Endothelial cell of umbilical vein (primary cell): ENCODE measurements at regions not wholly inside any gene's neighbourhood (a gene's known extent, or its start where the extent isn't known, plus 50 kb on each side); places are given as distances from the start of the nearest gene placed in this dataset.

Source experiments
- BruUV-seq: library from RNA; stranded (reverse); fragments of 400-500 nt; replicated peaks from 2 replicates; lab custom pipeline; 2021; lab: Mats Ljungman, UMichigan
- CTCF ChIA-PET: fragments of 300-600, 350-600 bp; sonication (Branson Sonifier 250); formaldehyde crosslinking; loops from one replicate; lab custom pipeline; 2021; ENCODE audit warnings: antibody characterized with exemption, inconsistent platforms; lab: Charles Lee
- POLR2A ChIA-PET: fragments of 300-600, 350-600 bp; sonication (Branson Sonifier 250); formaldehyde crosslinking; loops from one replicate; lab custom pipeline; 2021; ENCODE audit warnings: antibody characterized with exemption, inconsistent platforms; lab: Charles Lee
- DNase-seq: peaks from one replicate; pipeline ENCODE4 v3.0.0-alpha.2; 2011; ENCODE audit warnings: low read depth, low spot score
- FAIRE-seq: peaks from 2 replicates; lab custom pipeline; 2011; peaks lifted over from hg19 to GRCh38; lab: Jason Lieb, UNC
- H2AFZ ChIP-seq: 2 replicates; pipeline ENCODE4 v1.6.0; 2012; ENCODE audit warnings: low read depth, low read length, control low read depth, inconsistent platforms
- H3K27ac ChIP-seq: 2 replicates; pipeline ENCODE4 v1.5.1; 2011; ENCODE audit warnings: low read depth, mild to moderate bottlenecking, control low read depth, low read length, moderate library complexity; ENCODE audit not compliant: insufficient read depth
- H3K27me3 ChIP-seq, 2 experiments: 2 replicates each; pipeline versions ENCODE4 v1.6.0 to v1.6.1; 2011; ENCODE audit warnings: low read length in 2 of 2, mixed read lengths in 1 of 2; ENCODE audit not compliant: control insufficient read depth in 2 of 2, insufficient read depth in 2 of 2
- H3K36me3 ChIP-seq, 2 experiments: 2 replicates in 1 of 2; 3 replicates in 1 of 2; pipeline ENCODE4 v1.5.1; 2011; ENCODE audit warnings: low read length in 2 of 2, mild to moderate bottlenecking in 1 of 2, moderate library complexity in 1 of 2; ENCODE audit not compliant: control insufficient read depth in 2 of 2, insufficient read depth in 2 of 2; ENCODE audit errors: extremely low read depth in 1 of 2
- H3K4me1 ChIP-seq: 3 replicates; pipeline ENCODE4 v1.5.1; 2011; ENCODE audit warnings: mild to moderate bottlenecking, low read length; ENCODE audit not compliant: control insufficient read depth, insufficient read depth; ENCODE audit errors: extremely low read depth
- H3K4me2 ChIP-seq: 2 replicates; pipeline ENCODE4 v1.6.1; 2011; ENCODE audit warnings: low read length, control low read depth, mixed read lengths; ENCODE audit not compliant: insufficient read depth
- H3K4me3 ChIP-seq, 3 experiments: fragments of 200-600 bp in 1 of 3; sonication (generic), shearing (Covaris generic) in 1 of 3; replicated peaks in 1 of 3; 2 replicates each; pipeline ENCODE4 v1.5.1; 2011 to 2016; ENCODE audit warnings: control low read depth in 3 of 3, low read length in 3 of 3, mild to moderate bottlenecking in 2 of 3, inconsistent platforms in 1 of 3, low read depth in 1 of 3, moderate library complexity in 1 of 3; ENCODE audit not compliant: insufficient read depth in 1 of 3
- H3K79me2 ChIP-seq: 2 replicates; pipeline ENCODE4 v1.6.0; 2012; ENCODE audit warnings: low read length, inconsistent platforms; ENCODE audit not compliant: control insufficient read depth, insufficient read depth
- H3K9ac ChIP-seq: replicated peaks from 2 replicates; pipeline ENCODE3; 2011; ENCODE audit warnings: low read length, control low read depth; ENCODE audit not compliant: insufficient read depth; ENCODE audit errors: extremely low read depth
- H3K9me1 ChIP-seq: replicated peaks from 3 replicates; pipeline ENCODE4 v1.6.0; 2011; ENCODE audit warnings: mild to moderate bottlenecking, low read length; ENCODE audit not compliant: control insufficient read depth, insufficient read depth; ENCODE audit errors: extremely low read depth
- H3K9me3 ChIP-seq: replicated peaks from 2 replicates; pipeline ENCODE4 v1.5.1; 2012; ENCODE audit warnings: low read length, inconsistent platforms; ENCODE audit not compliant: control insufficient read depth, insufficient read depth
- H4K20me1 ChIP-seq: replicated peaks from 2 replicates; pipeline ENCODE3; 2011; ENCODE audit warnings: mild to moderate bottlenecking, low read length; ENCODE audit not compliant: control insufficient read depth, insufficient read depth; ENCODE audit errors: extremely low read depth
- EZH2 ChIP-seq: IDR thresholded peaks from 2 replicates; pipeline ENCODE4 v1.6.1; 2012; ENCODE audit warnings: borderline replicate concordance, low read depth, mild to moderate bottlenecking, moderate library complexity, low read length, inconsistent platforms; ENCODE audit not compliant: severe bottlenecking
- FOS ChIP-seq: IDR thresholded peaks from 2 replicates; pipeline ENCODE4 v1.6.1; 2011; ENCODE audit warnings: mild to moderate bottlenecking, low read length, moderate library complexity, borderline replicate concordance; ENCODE audit not compliant: insufficient read depth
- GATA2 ChIP-seq: IDR thresholded peaks from 2 replicates; pipeline ENCODE4 v1.7.0; 2011; ENCODE audit warnings: low read depth, mild to moderate bottlenecking, moderate library complexity, mixed read lengths, low read length; ENCODE audit not compliant: insufficient read length, insufficient read depth
- JUN ChIP-seq: IDR thresholded peaks from 2 replicates; pipeline ENCODE4 v1.6.1; 2011; ENCODE audit warnings: borderline replicate concordance, low read depth; ENCODE audit not compliant: insufficient read length, insufficient read depth
- MYC ChIP-seq: IDR thresholded peaks from one replicate; pipeline ENCODE4 v1.6.1; 2011; ENCODE audit warnings: mild to moderate bottlenecking, low read depth, low read length
- POLR2A ChIP-seq: IDR thresholded peaks from 2 replicates; pipeline ENCODE4 v1.6.1; 2012; ENCODE audit warnings: low read depth, mild to moderate bottlenecking, control low read depth, low read length
- POLR2AphosphoS5 ChIP-seq: IDR thresholded peaks from 2 replicates; pipeline ENCODE4 v1.6.1; 2012; ENCODE audit warnings: low read depth, mild to moderate bottlenecking, control low read depth, low read length, moderate library complexity; ENCODE audit not compliant: insufficient read depth
- dilution Hi-C: fragments of 300-500 bp; cut with MboI; formaldehyde crosslinking; loops from one replicate; pipeline ENCODE4 v1.15.0; 2019; ENCODE audit warnings: low sequenced_read_pairs; ENCODE audit not compliant: extremely low pct_ligation_motif_present
- intact Hi-C: fragments of 100-400 bp; cut with micrococcal nuclease; formaldehyde crosslinking; loops from one replicate; pipeline ENCODE4 v1.10.0; 2022
- TF ChIP-seq, protein P1 (sequence below), 2 donors: IDR thresholded peaks; 1 replicate in 1 of 2; 2 replicates in 1 of 2; pipeline ENCODE4 v1.5.1; 2011; ENCODE audit warnings: low read length in 2 of 2, mild to moderate bottlenecking in 2 of 2, moderate library complexity in 2 of 2, control low read depth in 1 of 2, inconsistent platforms in 1 of 2, low read depth in 1 of 2; ENCODE audit not compliant: insufficient read depth in 1 of 2; ENCODE audit errors: extremely low read depth in 1 of 2
- TF ChIP-seq, protein P2 (sequence below): IDR thresholded peaks from 2 replicates; pipeline ENCODE4 v1.6.1; 2011; ENCODE audit not compliant: insufficient read depth, insufficient read length

DNA sequence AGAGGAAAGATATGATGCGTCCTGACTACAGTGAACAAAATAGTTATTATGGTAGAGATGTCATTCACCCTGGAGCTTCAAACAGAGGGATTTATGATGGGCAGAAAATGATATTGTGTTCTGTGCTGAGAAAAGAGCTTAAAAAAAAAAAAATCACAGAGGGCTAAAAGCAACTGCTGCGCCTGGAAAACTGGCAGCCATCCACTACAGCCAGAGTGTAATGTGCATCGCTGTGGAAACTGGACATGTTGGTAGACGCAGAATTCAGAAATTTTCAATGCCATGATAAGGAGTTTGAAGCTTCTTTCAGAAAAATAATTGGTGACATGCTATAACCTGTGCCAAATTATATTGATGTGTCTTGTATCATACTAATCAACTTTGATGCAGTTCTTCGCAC is 122.9 kb upstream of the SOX11 start:
- no TSS peak for BruUV-seq
- H3K36me3 ChIP-seq: no peaks in the 10 kb centered on the region
- CTCF ChIA-PET: no interaction called here
- dilution Hi-C loops: no loop called here
- POLR2A ChIA-PET: no interaction called here
- no peaks in the 10 kb centered on the region for H3K79me2 ChIP-seq
- H4K20me1 ChIP-seq: no peaks in the 10 kb centered on the region
- H3K9me1 ChIP-seq: no peaks in the 10 kb centered on the region
- DNase-seq: no peak
- TF ChIP-seq POLR2A: no peak
- no peak for TF ChIP-seq GATA2
- TF ChIP-seq, protein P1, sequence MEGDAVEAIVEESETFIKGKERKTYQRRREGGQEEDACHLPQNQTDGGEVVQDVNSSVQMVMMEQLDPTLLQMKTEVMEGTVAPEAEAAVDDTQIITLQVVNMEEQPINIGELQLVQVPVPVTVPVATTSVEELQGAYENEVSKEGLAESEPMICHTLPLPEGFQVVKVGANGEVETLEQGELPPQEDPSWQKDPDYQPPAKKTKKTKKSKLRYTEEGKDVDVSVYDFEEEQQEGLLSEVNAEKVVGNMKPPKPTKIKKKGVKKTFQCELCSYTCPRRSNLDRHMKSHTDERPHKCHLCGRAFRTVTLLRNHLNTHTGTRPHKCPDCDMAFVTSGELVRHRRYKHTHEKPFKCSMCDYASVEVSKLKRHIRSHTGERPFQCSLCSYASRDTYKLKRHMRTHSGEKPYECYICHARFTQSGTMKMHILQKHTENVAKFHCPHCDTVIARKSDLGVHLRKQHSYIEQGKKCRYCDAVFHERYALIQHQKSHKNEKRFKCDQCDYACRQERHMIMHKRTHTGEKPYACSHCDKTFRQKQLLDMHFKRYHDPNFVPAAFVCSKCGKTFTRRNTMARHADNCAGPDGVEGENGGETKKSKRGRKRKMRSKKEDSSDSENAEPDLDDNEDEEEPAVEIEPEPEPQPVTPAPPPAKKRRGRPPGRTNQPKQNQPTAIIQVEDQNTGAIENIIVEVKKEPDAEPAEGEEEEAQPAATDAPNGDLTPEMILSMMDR (IDR thresholded peaks at IDR 0.05; ENCODE audit: extremely low read depth in 1 of 2, insufficient read depth in 1 of 2, low read depth in 1 of 2, low read length in 2 of 2): no peak
- intact Hi-C loops: no loop called here
- no peak overlapping the region for H3K4me3 ChIP-seq
- FAIRE-seq: no peak
- no peak overlapping the region for H3K27ac ChIP-seq
- no peak overlapping the region for H3K4me2 ChIP-seq
- H3K9me3 ChIP-seq: no peaks in the 10 kb centered on the region
- no peak overlapping the region for H3K9ac ChIP-seq
- no peak overlapping the region for H2AFZ ChIP-seq
- H3K4me1 ChIP-seq: no peaks in the 10 kb centered on the region
- H3K27me3 ChIP-seq: no peaks in the 10 kb centered on the region

DNA sequence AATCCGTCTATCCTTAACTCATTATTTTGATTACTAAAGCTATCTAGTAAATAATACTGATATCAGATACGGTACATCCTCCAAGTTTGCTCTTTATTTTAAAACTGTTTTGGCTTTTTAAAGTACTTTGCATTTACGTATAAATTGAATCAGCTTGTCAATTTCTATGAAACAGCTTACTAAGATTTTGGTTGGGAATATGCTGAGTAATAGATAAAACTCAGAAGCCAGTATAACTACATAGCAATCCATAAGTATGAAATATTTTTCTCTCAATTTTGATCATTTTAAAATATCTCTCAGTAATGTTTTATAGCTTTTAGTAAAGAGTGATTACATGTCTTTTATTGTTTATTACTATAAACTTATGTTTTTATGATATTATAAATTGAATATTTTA is 116.2 kb upstream of the SOX11 start:
- no peaks in the 10 kb centered on the region for H3K4me1 ChIP-seq
- no peak overlapping the region for H3K27ac ChIP-seq
- ChIA-PET POLR2A (no interaction called here), CTCF (no interaction called here)
- no peaks in the 10 kb centered on the region for H3K9me3 ChIP-seq
- H3K36me3 ChIP-seq: no peaks in the 10 kb centered on the region
- intact Hi-C loops (no loop called here), dilution Hi-C loops (no loop called here)
- no peaks in the 10 kb centered on the region for H3K9me1 ChIP-seq
- no peaks in the 10 kb centered on the region for H4K20me1 ChIP-seq
- H3K79me2 ChIP-seq: no peaks in the 10 kb centered on the region
- no TSS peak for BruUV-seq
- no peak for TF ChIP-seq EZH2
- no peak for TF ChIP-seq POLR2AphosphoS5
- TF ChIP-seq, protein P2, sequence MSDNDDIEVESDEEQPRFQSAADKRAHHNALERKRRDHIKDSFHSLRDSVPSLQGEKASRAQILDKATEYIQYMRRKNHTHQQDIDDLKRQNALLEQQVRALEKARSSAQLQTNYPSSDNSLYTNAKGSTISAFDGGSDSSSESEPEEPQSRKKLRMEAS: no peak
- TF ChIP-seq FOS: no peak
- no peak for TF ChIP-seq POLR2A
- TF ChIP-seq GATA2: no peak
- TF ChIP-seq MYC: no peak
- TF ChIP-seq, protein P1 (IDR thresholded peaks at IDR 0.05; ENCODE audit: extremely low read depth in 1 of 2, insufficient read depth in 1 of 2, low read depth in 1 of 2, low read length in 2 of 2): no peak
- TF ChIP-seq JUN: no peak
- no peak overlapping the region for H3K9ac ChIP-seq
- H3K4me3 ChIP-seq: no peak overlapping the region
- FAIRE-seq (no peak), DNase-seq (no peak)
- no peak overlapping the region for H2AFZ ChIP-seq
- no peaks in the 10 kb centered on the region for H3K27me3 ChIP-seq
- H3K4me2 ChIP-seq: no peak overlapping the region
